Activated CD4-positive, CD25-positive, alpha-beta regulatory T cell treated with anti-CD3 and anti-CD28 coated beads, Interleukin-2, amount 50 U/mL, for 16 hours (primary cell): ENCODE measurements at regions not wholly inside any gene's neighbourhood (a gene's known extent, or its start where the extent isn't known, plus 50 kb on each side); places are given as distances from the start of the nearest gene placed in this dataset.
"Not testable (repeated sequence)": the region's sequence is repeated elsewhere in the genome, so short reads cannot be mapped to it uniquely, and the experiment has no call there.

ENCODE experiments used
- DNase-seq: peaks from one replicate; pipeline ENCODE4 v3.0.0-alpha.2; 2020; ENCODE audit warnings: low read depth, low spot score

- DNase-seq, result no peak
Measured at GRCh38 chrX:65610481-65610880, 57.0 kb upstream of the MSN start.

GRCh38 chrX:65610040-65610439, 57.4 kb upstream of the MSN start:
- no peak for DNase-seq

GRCh38 chrX:65609237-65609636, 58.2 kb upstream of the MSN start:
- DNase-seq, result no peak

GRCh38 chrX:65608026-65608425, 59.4 kb upstream of the MSN start:
- DNase-seq, result no peak

- DNase-seq, result no peak
Measured at GRCh38 chrX:65607070-65607742, 60.2 kb upstream of the MSN start.

- no peak for DNase-seq
Measured at GRCh38 chrX:65602221-65602560, 65.3 kb upstream of the MSN start.

GRCh38 chrX:65601530-65602220, 65.8 kb upstream of the MSN start:
- DNase-seq, result no peak

GRCh38 chrX:65601126-65601525, 66.3 kb upstream of the MSN start:
- DNase-seq, result no peak

GRCh38 chrX:65600106-65600505, 65.5 kb upstream of the LAS1L start:
- DNase-seq, result no peak

- DNase-seq, result no peak
Measured at GRCh38 chrX:65598559-65599147, 64.1 kb upstream of the LAS1L start.

- peak; percentile 14 for DNase-seq
Measured at GRCh38 chrX:65596270-65597034, 61.9 kb upstream of the LAS1L start.

GRCh38 chrX:65595460-65595876, 60.9 kb upstream of the LAS1L start:
- peak; percentile 78 for DNase-seq

GRCh38 chrX:65591206-65591605, 56.6 kb upstream of the LAS1L start:
- no peak for DNase-seq

GRCh38 chrX:65589304-65589703, 54.7 kb upstream of the LAS1L start:
- no peak for DNase-seq

GRCh38 chrX:65588795-65589194, 54.2 kb upstream of the LAS1L start:
- no peak for DNase-seq

GRCh38 chrX:65587616-65588526, 53.3 kb upstream of the LAS1L start:
- no peak for DNase-seq

- DNase-seq, result no peak
Measured at GRCh38 chrX:65586491-65586890, 51.9 kb upstream of the LAS1L start.

GRCh38 chrX:65585226-65585625, 50.6 kb upstream of the LAS1L start:
- not testable (repeated sequence) for DNase-seq
